ENCODE measurements at regions not wholly inside any gene's neighbourhood (a gene's known extent, or its start where the extent isn't known, plus 50 kb on each side); places are given as distances from the start of the nearest gene placed in this dataset.

GRCh38 chr14:100988411-100988900 lies 84.9 kb upstream of the RTL1 start:
- no peaks in the 10 kb centered on the region for H4K20me1 ChIP-seq (ENCODE audit: insufficient read depth, low read length)
- no peak overlapping the region for H3K27ac ChIP-seq (ENCODE audit: extremely low read length, insufficient read depth, low read length)
- POLR2A ChIA-PET, result no interaction called here
- no peak for FAIRE-seq
- 24% methylated on average over 5 of the region's 5 CpGs for WGBS (ENCODE audit: low lambda C conversion rate)
- no peak overlapping the region for H3K9ac ChIP-seq (ENCODE audit: insufficient read depth, low read depth, low read length)
- in situ Hi-C loops (cut with HindIII; ENCODE audit: extremely low pct_ligation_motif_present, low pct_unique_long_range_greater_than_20kb), result no loop called here
- H3K4me1 ChIP-seq (ENCODE audit: insufficient read depth, low read length), result no peaks in the 10 kb centered on the region
- ATAC-seq, result no peak
- H2AFZ ChIP-seq (ENCODE audit: low read length), result no peak overlapping the region
- no peaks in the 10 kb centered on the region for H3K79me2 ChIP-seq (ENCODE audit: insufficient read depth, low read length)
- no TSS peak for BruUV-seq (replicated peaks)
- H3K4me3 ChIP-seq (replicated peaks in 1 of 3; ENCODE audit: insufficient read depth in 1 of 3, low read depth in 2 of 3, low read length in 3 of 3), result no peak overlapping the region
- no peaks in the 10 kb centered on the region for H3K9me3 ChIP-seq (ENCODE audit: low read length)
- peak; percentile 50 for DNase-seq (ENCODE audit: low spot score)
- intact Hi-C loops (cut with micrococcal nuclease; ENCODE audit: unreplicated experiment), result no loop called here
- H3K4me2 ChIP-seq (ENCODE audit: low read depth, low read length), result no peak overlapping the region
- CTCF ChIA-PET (ENCODE audit: low intra/inter-chr PET ratio, low total read pairs), result no interaction called here
- no peaks in the 10 kb centered on the region for H3K27me3 ChIP-seq (ENCODE audit: control insufficient read depth in 1 of 2, insufficient read depth in 2 of 2, low read length in 2 of 2)
- no peaks in the 10 kb centered on the region for H3K36me3 ChIP-seq (replicated peaks in 1 of 2; ENCODE audit: control insufficient read depth in 1 of 2, insufficient read depth in 2 of 2, low read length in 2 of 2)
- no peak for TF ChIP-seq ZXDC (CRISPR knock-in tag; IDR thresholded peaks at IDR 0.05)
- TF ChIP-seq ZNF281 (CRISPR knock-in tag; IDR thresholded peaks at IDR 0.05; ENCODE audit: borderline replicate concordance), result no peak
- TF ChIP-seq ZNF441 (CRISPR knock-in tag; IDR thresholded peaks at IDR 0.05; ENCODE audit: borderline replicate concordance), result no peak
- no peak for TF ChIP-seq RARA (CRISPR knock-in tag; IDR thresholded peaks at IDR 0.05)
- TF ChIP-seq KLF12 (CRISPR knock-in tag; IDR thresholded peaks at IDR 0.05; ENCODE audit: borderline replicate concordance), result no peak
- no peak for TF ChIP-seq GATAD2A (CRISPR knock-in tag; IDR thresholded peaks at IDR 0.05)
- no peak for TF ChIP-seq ZNF362 (CRISPR knock-in tag; IDR thresholded peaks at IDR 0.05; ENCODE audit: borderline replicate concordance)
- no peak for TF ChIP-seq NFKB2 (CRISPR knock-in tag; IDR thresholded peaks at IDR 0.05; ENCODE audit: borderline replicate concordance)
- TF ChIP-seq NRL (CRISPR knock-in tag; IDR thresholded peaks at IDR 0.05; ENCODE audit: borderline replicate concordance), result no peak
- no peak for TF ChIP-seq ZNF510 (CRISPR knock-in tag; IDR thresholded peaks at IDR 0.05; ENCODE audit: low read depth)
- TF ChIP-seq ZBTB21 (CRISPR knock-in tag; IDR thresholded peaks at IDR 0.05), result no peak
- TF ChIP-seq ZMYM2 (CRISPR knock-in tag; IDR thresholded peaks at IDR 0.05), result no peak
- no peak for TF ChIP-seq NR2C2 (CRISPR knock-in tag; IDR thresholded peaks at IDR 0.05; ENCODE audit: borderline replicate concordance)
- TF ChIP-seq ZNF432 (CRISPR knock-in tag; IDR thresholded peaks at IDR 0.05; ENCODE audit: borderline replicate concordance), result no peak
- TF ChIP-seq FOXP4 (CRISPR knock-in tag; IDR thresholded peaks at IDR 0.05), result no peak
